ENCODE measurements at regions not wholly inside any gene's neighbourhood (a gene's known extent, or its start where the extent isn't known, plus 50 kb on each side); places are given as distances from the start of the nearest gene placed in this dataset.
A peak's percentile ranks its signal among the peaks of the same experiment; 100 is the strongest.

GRCh38 chr9:115230924-115231515 is 113.1 kb upstream of the TNC start:
- no peaks in the 10 kb centered on the region for H3K4me1 ChIP-seq
- no peaks in the 10 kb centered on the region for H3K27me3 ChIP-seq
- no peaks in the 10 kb centered on the region for H3K36me3 ChIP-seq
- no peak for DNase-seq
- intact Hi-C loops (cut with DNase I), result no loop called here
- TF ChIP-seq, protein P1, sequence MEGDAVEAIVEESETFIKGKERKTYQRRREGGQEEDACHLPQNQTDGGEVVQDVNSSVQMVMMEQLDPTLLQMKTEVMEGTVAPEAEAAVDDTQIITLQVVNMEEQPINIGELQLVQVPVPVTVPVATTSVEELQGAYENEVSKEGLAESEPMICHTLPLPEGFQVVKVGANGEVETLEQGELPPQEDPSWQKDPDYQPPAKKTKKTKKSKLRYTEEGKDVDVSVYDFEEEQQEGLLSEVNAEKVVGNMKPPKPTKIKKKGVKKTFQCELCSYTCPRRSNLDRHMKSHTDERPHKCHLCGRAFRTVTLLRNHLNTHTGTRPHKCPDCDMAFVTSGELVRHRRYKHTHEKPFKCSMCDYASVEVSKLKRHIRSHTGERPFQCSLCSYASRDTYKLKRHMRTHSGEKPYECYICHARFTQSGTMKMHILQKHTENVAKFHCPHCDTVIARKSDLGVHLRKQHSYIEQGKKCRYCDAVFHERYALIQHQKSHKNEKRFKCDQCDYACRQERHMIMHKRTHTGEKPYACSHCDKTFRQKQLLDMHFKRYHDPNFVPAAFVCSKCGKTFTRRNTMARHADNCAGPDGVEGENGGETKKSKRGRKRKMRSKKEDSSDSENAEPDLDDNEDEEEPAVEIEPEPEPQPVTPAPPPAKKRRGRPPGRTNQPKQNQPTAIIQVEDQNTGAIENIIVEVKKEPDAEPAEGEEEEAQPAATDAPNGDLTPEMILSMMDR (IDR thresholded peaks at IDR 0.05), result no peak
- no peak for ATAC-seq
- H3K9me3 ChIP-seq, result no peaks in the 10 kb centered on the region
- no peak overlapping the region for H3K27ac ChIP-seq
- no peak overlapping the region for H3K4me3 ChIP-seq

DNA sequence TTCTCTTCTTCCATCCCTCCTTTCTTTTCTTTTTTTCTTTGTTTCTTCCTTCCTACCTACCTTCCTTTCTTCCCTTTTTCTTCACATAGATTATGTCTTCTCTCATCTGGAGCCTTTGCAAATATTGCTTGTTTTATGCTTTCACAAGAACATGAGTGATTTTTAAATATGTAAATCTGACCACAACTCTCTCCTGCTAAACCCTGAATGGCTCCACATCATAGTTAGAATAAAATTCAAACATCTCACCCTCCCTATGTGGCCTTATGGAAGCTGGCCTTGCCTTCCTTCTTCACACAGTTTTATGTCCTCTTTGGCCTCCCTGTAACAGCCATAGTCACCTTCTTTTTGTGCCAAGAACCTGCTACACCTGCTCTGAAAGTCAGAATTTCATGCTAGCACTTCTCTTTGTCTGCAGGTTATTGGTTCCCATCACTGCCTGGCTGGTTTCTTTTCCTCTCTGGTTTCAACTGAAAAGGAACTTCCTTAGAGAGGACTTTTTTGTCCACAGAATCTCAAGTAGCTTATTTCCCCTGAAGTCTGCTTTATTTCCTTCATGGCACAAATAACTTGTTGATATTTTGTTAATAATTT is 114.3 kb upstream of the TNC start:
- H3K4me1 ChIP-seq, result no peaks in the 10 kb centered on the region
- no peak for ATAC-seq
- TF ChIP-seq, protein P1 (IDR thresholded peaks at IDR 0.05), result no peak

DNA sequence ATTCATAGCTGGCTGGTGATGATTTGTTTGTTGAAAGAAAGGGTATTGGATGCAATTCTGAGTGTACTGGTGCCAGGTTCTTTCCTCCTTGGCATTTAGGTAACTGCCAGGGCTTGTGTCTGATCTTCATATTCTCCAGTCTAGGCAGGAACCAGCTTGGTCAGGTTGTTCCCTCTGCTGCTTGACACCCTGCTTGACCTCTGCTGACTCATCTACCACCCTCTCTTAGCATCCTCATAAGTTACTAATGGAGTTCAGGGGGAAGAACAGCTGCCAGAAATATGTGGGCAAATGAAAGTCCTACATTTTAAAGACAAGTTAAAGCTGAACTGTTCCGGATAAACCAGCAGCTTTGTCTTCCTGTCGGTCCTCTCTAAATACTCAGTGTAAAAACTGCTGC is 116.1 kb upstream of the TNC start:
- Histone ChIP-seq H3K27ac (no peak overlapping the region), H3K36me3 (no peaks in the 10 kb centered on the region), H3K9me3 (no peaks in the 10 kb centered on the region), H3K4me1 (no peaks in the 10 kb centered on the region), H3K4me3 (no peak overlapping the region), H3K27me3 (no peaks in the 10 kb centered on the region)
- DNase-seq (no peak), ATAC-seq (peak; percentile 63)
- TF ChIP-seq, protein P1 (IDR thresholded peaks at IDR 0.05), result no peak
- intact Hi-C loops (cut with DNase I), result no loop called here

More for the DNA sequence above, 114.3 kb upstream of the TNC start:
- DNase-seq, result no peak
- no peaks in the 10 kb centered on the region for H3K9me3 ChIP-seq
- H3K4me3 ChIP-seq, result no peak overlapping the region
- no peaks in the 10 kb centered on the region for H3K36me3 ChIP-seq
- H3K27me3 ChIP-seq, result no peaks in the 10 kb centered on the region
- intact Hi-C loops (cut with DNase I), result no loop called here
- no peak overlapping the region for H3K27ac ChIP-seq

- TF ChIP-seq, protein P1 (IDR thresholded peaks at IDR 0.05), result no peak
- no peak for ATAC-seq
Observed at GRCh38 chr9:115235221-115235620, 117.3 kb upstream of the TNC start.

DNA sequence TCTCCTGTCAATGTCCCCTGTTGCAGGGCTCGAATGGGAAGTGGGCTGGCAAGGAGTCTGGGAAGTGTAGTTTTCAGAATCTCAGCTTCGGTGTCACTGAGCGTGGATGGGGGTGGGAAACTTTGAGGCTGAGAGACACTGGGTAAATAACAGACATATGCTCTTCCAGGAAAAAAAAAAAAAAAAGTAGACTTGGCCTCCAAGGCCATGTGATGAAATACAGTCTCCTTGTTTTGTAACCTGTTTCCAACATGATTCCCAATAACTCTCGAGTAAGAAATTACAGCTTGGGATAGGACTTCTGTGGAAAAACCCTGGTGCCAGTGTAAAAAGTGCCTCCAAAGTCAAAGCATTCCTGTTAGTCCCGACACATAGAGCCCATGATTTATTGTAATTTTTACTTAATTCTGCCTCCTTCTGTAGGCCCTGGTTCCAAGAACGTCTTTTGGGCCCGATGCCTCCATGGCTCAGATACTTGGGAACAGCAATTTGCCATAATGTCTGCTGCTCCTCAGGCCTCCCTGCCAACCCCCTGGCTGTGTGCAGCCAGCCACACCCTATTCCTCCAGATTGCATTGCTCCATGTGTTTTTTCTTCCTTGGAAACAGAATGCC is 119.5 kb upstream of the TNC start:
- H3K27ac ChIP-seq, result no peak overlapping the region
- TF ChIP-seq, protein P1 (IDR thresholded peaks at IDR 0.05), result no peak
- DNase-seq, result no peak
- no peaks in the 10 kb centered on the region for H3K36me3 ChIP-seq
- intact Hi-C loops (cut with DNase I), result no loop called here
- no peak overlapping the region for H3K4me3 ChIP-seq
- ATAC-seq, result no peak
- H3K27me3 ChIP-seq, result no peaks in the 10 kb centered on the region
- no peaks in the 10 kb centered on the region for H3K4me1 ChIP-seq
- no peaks in the 10 kb centered on the region for H3K9me3 ChIP-seq

More at GRCh38 chr9:115235221-115235620, 117.3 kb upstream of the TNC start:
- Histone ChIP-seq H3K36me3 (no peaks in the 10 kb centered on the region), H3K27me3 (no peaks in the 10 kb centered on the region), H3K9me3 (no peaks in the 10 kb centered on the region), H3K4me1 (no peaks in the 10 kb centered on the region), H3K27ac (no peak overlapping the region), H3K4me3 (no peak overlapping the region)
- DNase-seq, result no peak
- intact Hi-C loops (cut with DNase I), result no loop called here

Measured in upper lobe of right lung (tissue), 1 donor.